HUDEP-2 (cell line): ENCODE measurements at regions not wholly inside any gene's neighbourhood (a gene's known extent, or its start where the extent isn't known, plus 50 kb on each side); places are given as distances from the start of the nearest gene placed in this dataset.

Source experiments
- DNase-seq, 76 experiments: peaks; one replicate each; lab custom pipeline; 2025; ENCODE audit not compliant: unreplicated experiment in 76 of 76; lab: John Stamatoyannopoulos, UW

DNA sequence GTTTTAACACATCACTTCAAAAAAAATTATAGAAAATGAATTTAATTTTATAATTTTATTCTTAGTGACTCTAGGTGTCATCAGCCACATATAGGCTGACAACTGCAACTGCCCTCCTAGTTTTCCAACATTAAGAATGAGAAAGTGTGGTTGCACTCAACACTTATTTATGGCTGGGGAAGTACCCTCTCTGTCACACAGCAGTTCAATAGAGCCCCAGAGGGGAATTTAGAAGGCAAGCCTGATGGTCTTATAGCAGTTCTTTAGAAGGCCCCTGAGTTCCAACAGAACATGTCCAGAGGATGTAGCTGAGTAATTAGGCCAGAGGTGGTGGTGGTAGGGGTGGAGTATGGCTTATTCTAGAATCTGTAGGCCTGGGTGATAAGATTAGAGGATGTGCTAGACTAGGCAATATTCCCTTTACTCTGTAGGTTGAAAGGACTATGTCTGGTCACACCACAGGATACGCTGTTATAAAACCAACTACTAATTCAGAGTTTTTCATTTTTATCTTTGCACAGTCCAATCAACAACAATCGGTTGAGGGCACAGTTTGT is 226.5 kb upstream of the CITED2 start:
- peak in 15 of 76 experiments; percentile 5 to 59 (median 36) for DNase-seq

GRCh38 chr6:139600343-139600742 is 225.9 kb upstream of the CITED2 start:
- DNase-seq: no peak

GRCh38 chr6:139597771-139598755 is 223.6 kb upstream of the CITED2 start:
- DNase-seq: no peak

GRCh38 chr6:139597087-139597763 is 222.8 kb upstream of the CITED2 start:
- no peak for DNase-seq

GRCh38 chr6:139595183-139595582 is 220.7 kb upstream of the CITED2 start:
- DNase-seq: no peak

DNA sequence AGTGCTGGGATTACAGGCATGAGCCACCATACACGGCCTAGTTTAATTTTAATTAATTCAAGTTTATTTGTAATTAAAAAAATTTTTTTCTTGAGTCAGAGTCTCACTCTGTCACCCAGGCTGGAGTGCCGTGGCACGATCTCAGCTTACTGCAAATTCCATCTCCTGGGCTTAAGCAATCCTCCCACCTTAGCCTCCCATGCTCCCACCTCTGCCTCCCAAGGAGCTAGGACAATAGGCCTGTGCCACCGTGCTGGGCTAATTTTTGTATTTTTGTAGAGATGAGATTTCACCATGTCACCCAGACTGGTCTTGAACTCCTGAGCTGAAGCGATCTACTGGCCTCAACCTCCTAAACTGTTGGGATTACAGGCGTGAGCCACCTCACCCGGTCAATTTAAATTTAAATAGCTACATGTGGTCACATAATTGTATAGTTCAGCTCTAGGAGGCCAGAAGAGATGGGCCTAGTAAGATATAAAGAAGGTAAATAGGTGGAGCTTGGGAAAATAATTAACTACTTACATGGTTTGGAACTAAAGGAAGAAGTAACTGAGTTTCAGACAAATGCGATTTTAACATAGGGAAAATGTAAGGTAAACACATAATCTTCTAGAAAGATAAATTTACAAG is 220.0 kb upstream of the CITED2 start:
- no peak for DNase-seq

DNA sequence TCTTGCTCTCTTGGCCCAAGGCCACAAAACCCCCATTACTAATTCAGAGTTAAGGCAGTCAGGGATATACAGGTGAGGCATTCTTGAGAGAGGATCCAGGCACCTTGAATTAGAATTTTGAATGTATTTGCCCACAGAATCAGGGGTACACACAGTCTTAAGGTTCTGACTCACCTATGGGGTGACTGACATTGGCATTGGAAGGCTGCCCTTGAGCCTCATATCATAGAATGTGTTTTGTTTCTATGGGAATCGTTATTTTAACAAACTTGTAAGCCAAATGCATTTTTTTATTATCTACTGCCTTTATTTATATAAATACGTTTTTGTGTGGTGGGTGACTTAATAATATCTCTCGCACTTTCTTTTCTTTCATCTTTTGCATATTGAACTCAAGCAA is 218.6 kb upstream of the CITED2 start:
- DNase-seq: no peak

GRCh38 chr6:139592011-139592410 is 217.6 kb upstream of the CITED2 start:
- no peak for DNase-seq

GRCh38 chr6:139591075-139591865 is 216.8 kb upstream of the CITED2 start:
- DNase-seq: no peak

- DNase-seq: no peak
Measured at GRCh38 chr6:139590206-139590605, 215.8 kb upstream of the CITED2 start.

DNA sequence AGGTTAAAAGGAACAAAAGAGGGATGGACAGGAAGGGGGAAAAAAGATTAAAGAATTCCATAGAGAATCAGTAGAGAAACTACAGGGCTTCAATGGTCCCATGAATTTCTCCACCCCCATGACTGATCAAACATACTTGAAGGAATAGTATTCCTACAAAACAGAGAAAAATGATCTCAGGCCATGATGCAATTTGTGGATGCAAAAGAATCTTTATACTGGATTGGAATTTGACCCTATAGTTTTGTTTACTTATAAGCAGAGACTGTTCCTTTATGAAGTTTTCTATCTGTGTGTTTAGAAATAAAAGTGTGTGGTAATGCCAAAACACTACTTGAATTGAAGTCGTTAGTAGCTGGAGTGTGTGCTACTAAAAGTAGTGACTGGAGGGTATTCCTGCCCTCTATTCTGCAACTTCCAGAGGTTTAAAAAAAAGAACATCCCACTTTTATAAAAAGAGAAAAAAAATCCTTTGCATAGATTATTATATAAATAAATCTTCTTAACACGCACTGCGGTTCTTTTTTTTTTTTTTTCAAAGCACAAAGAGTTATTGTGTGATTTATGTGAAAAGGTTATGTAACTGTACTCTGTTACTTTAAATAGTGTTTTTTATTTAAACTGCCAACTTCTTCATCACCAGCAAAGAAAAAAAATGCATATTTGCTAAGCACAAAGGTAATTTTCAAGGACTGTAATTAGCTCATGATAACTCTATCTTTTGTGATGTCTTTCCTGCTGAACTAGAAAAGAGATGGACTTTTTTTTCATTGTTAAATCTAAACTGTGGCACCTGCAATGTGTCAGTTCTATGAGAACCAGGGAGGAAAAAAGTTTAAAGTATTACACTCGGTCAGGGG is 214.5 kb upstream of the CITED2 start:
- no peak for DNase-seq

GRCh38 chr6:139588076-139588639 is 213.7 kb upstream of the CITED2 start:
- DNase-seq: peak in 53 of 76 experiments; percentile 10 to 89 (median 53)

GRCh38 chr6:139587469-139587868 is 213.0 kb upstream of the CITED2 start:
- DNase-seq: no peak

- no peak for DNase-seq
Measured at GRCh38 chr6:139586273-139586672, 211.8 kb upstream of the CITED2 start.

- DNase-seq: no peak
Measured at GRCh38 chr6:139584599-139584998, 210.2 kb upstream of the CITED2 start.

- no peak for DNase-seq
Measured at GRCh38 chr6:139583420-139583819, 209.0 kb upstream of the CITED2 start.

GRCh38 chr6:139582956-139583355 is 208.5 kb upstream of the CITED2 start:
- no peak for DNase-seq

GRCh38 chr6:139581485-139581865 is 207.0 kb upstream of the CITED2 start:
- DNase-seq: no peak
